ENCODE measurements at regions not wholly inside any gene's neighbourhood (a gene's known extent, or its start where the extent isn't known, plus 50 kb on each side); places are given as distances from the start of the nearest gene placed in this dataset.
"Not testable (repeated sequence)": the region's sequence is repeated elsewhere in the genome, so short reads cannot be mapped to it uniquely, and the experiment has no call there.

DNA sequence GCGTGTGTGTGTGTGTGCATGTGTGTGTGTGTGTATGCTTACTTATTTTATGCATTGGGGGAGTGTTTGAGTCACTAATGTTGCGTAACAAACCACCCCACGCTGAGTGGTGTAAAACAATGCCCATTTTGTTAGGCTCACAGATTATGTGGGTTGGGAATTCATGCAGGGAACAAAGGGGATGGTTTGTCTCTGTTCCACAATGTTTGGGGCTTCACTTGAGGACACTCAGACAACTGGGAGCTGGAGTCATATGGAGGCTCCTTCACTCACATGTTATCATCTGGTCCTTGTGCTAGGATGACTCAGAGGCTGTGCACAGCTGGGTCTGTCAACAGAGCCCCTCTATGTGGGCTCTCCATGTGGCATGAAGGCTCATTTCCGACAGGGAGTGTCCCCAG lies 51.3 kb upstream of the LARGE1 start:
- peak; percentile 76 for DNase-seq (ENCODE audit: low spot score)

DNA sequence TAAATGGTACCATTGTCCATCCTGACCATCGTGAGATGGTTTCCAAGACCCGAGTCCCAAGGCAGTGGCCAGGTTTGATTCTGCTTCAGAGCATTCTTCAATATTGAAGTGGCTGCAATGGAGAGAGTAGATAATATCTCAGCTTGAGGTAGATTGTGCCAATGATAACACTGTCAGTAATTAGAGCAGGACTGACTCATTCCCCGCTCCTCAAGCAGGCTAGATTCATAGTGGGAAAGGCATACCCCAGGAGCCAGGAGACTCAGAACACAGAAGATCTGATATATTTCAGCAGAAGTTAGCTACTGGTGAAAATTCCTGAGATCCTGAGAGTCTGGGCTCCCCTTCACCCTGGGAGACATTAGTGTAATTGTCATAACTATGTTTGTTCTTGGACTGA lies 55.6 kb upstream of the LARGE1 start:
- peak; percentile 29 for DNase-seq (ENCODE audit: low spot score)

DNA sequence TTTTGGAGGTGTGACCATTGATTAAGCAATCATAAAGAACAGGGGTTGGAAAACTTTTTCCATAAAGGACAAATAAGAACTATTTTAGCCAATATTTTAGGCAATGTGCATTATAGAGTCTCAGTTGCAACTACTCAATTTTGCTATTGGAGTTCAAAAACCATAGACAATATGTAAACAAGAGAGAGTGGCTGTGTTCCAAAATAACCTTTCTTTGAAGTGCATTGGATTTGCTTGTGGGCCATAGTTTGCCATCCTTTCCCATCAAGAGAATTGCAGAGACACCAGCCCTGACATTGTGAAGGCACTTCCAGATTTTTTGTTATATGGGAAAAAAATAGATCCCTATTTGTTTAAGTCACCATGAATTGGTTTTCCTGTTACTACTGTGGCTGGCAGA lies 63.3 kb upstream of the LARGE1 start:
- no peak for DNase-seq (ENCODE audit: low spot score)

DNA sequence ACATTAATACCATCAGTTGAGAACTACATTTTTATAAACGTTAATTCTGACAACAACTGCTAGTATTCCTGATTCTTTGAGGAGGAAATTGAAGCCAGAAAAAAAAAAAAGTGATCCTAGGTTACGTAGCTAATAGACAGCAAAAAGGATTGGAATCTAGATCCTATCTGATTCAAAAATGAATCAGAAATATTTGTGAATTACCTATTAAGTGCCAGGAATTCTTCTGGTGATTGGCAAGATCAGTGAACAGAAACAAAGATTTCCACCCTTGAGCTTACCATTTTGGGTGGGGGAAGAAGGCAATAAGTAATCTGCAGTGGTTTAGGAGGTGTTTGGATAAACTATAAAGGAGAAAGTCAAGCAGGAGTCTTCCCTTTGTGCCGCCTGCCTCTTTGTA lies 63.9 kb upstream of the LARGE1 start:
- DNase-seq (ENCODE audit: low spot score), result peak; percentile 68

DNA sequence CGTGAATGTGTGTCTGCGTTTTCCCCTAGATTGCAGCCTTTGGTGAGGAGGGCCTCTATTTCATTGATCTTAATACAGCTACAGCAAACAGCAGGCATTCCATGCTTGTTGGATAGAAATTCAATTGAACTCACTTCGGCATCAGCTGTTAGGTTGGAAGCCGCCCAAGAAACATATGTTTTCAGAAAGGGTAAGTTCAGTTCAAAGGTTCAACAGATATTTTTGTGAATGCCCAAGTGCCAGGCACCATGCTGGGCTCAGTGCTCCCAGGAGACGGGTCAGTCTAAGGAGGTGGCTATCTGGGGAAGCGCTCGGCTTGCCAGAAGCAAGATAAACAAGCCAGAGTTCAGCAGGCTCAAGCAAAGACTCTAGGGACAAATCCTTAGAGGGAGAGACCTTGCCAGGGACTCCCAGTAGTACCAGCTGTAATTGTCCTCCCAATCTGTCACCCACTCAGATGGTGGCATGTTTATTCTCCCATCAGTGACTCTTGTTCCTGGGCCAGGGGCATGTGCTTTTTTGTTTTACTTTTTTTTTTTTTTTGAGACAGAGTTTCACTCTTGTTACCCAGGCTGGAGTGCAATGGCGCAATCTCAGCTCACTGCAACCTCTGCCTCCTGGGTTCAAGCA lies 64.5 kb upstream of the LARGE1 start:
- DNase-seq (ENCODE audit: low spot score), result no peak

DNA sequence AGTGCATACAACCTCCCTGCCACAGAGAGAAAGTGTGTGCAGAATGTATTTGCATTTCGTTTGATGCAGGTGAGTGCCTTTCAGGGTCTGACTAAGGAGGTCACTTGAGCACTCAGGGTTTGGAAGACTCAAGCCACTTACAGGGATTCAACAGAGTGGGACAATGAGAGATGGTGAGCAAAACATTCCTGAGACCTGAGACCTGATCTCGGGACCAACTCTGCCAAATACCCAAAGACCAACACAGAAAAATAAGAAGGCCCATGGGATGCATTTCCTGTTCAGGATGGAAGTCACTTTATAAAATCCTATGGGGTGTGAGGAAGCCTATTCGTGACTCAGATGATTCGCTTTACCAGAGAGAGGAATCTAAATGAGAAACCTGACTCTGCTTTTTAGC lies 65.2 kb upstream of the LARGE1 start:
- peak; percentile 85 for DNase-seq (ENCODE audit: low spot score)

DNA sequence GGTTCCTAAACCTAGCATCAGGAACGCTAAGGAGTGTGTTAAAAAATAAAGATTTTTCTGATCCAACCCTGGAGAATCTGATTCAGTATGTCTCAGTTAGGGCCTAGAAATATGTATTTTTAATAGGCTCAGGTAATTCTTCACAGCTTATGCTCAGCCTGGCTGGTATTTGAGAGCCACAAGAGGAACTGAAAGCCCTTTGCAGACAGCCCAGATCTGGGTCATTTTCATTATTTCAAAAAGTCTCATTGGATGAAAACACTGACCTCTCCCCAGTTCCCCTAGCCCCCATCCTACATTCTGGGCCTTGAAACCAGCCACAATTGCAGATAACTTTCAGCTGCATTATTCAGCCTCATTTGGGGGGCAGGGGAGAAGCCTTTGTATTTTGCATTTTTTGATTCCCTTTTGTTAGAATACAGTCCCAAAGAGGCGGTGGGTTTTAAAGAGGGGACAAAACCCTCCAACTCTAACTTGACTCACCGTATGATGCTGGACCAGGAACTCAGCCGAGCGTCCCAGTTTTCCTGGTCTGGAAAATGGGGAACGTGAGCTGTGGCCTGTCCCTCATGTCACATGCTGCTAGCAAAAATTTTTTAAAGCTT lies 66.0 kb upstream of the LARGE1 start:
- DNase-seq (ENCODE audit: low spot score), result no peak

DNA sequence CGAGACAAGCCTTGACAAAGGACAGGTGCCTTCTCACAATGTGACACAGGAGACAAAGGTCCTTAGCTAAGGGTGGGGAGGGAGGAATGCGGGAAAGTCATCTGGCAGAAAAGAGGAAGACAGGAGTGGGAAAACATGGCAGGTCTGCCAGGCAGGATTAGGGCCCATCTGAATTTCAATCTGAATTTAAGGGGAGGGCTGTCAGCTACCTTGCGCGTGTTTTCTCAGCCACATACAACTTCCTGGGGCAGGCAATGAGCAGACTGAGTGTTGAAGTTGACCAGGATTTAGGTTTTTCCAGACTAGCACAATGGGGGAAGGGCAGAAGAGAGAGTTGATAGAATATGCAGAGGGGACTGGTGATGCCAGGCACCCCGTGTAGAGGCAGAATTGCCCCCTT lies 66.7 kb upstream of the LARGE1 start:
- no peak for DNase-seq (ENCODE audit: low spot score)

DNA sequence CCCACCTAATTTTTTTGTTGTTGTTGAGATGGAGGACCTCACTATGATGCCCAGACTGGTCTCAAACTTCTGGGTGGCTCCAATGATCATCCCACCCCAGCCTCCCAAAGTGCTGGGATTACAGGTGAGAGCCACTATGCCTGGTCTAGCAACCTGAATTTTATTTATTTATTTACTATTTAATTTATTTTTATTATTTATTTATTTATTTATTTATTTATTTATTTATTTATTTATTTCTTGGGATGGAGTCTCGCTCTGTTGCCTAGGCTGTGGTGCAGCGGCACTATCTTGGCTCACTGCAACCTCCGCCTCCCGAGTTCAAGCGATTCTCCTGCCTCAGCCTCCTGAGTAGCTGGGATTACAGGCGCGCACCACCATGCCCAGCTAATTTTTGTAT lies 69.0 kb upstream of the LARGE1 start:
- DNase-seq (ENCODE audit: low spot score), result not testable (repeated sequence)

DNA sequence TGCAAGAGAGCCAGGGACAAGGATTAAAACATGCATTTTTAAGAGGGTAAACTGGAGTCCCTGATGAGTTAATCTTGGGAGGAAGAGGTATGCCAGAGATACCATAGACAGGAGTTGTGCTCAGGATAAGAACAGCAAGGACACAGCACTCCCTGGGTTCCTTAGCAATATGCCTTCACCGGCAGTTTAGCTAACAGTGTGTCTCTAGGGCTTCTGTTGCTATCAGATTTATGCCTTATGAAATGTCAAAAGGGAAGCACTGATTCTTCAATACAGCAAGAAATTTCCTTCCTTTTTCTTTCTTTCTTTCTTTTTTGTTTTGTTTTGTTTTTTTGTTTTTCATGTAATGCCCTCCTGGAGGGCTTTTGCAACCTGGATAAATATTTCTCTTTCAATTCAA lies 71.3 kb upstream of the LARGE1 start:
- no peak for DNase-seq (ENCODE audit: low spot score)

DNA sequence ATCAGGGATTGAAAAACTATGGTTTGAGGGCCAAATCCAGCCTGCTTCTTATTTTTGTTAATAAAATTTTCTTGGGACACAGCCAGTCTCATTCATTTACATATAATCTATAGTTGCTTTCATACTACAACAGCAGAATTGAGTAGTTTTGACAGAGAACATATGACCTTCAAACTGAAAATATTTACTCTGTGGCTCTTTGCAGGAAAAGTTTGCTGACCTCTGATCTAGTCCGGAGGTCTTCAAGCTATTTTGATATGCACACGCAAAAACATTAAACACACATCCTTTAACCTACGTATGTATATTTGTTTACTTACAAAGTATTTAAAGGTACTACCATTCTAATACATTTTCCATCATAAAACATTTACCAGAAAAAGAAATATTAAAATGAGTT lies 76.5 kb upstream of the LARGE1 start:
- DNase-seq (ENCODE audit: low spot score), result no peak

DNA sequence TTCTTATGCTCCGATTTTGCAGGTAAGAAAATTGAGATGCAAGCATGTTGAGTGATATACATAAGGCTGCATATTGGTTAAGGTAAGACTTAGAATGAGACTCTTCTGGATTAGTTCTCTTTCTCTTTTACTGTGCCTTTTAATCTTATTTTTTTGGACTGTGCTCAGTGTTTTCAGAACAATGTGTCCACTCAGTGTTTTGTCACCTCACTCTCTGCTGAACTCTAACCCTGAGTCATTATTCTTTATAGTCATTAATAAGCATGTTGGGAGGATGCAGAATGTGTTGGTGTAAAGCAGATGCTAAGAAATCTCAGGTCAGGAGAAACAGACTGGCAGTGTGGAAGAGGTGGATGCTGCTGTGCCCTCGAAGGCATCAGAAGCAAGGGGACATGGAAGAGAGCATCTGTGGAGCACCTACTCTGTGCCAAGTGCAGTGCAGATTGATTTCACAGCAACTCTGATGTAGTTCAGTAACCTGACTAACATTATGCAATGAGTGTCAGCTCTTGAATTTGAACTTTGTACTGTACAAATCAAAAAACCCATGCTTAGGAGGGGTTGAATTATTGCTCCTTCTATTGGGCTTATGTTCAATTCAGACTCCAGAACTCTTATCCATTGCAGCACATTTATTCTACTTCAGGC lies 80.7 kb upstream of the LARGE1 start:
- DNase-seq (ENCODE audit: low spot score), result no peak

DNA sequence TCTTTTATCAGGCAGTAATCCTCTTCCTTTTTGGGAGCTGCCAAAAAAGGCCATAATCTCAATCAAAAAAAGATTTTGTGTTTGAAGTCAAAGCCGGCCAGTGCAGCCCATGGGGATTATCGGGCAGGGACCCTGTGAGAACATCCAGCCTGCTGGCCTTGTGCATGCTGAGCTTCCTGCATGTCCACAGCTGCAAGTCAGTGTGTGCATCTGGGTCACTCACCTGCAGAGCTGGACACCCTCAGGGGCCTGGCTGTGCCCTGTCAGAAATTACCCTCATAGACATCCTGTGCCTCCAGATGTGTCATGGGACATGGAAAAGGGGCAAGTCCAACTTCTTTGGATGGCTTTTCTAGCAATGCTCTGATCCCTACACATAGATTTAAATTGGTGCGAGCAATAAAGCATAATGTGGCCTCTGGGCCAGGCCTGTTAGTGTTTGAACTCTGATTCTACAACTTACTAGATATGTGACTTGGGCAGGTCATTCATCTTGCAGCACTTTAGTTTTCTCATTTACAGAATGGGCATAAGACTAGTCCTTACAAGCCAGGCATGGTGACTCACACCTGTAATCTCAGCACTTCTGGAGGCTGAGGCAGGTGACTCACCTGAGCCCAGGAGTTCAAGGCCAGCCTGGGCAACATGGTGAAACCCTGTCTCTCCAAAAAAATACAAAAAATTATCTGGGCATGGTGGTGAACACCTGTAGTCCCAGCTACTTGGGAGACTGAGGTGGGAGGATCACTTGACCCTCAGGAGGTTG lies 81.6 kb upstream of the LARGE1 start:
- peak; percentile 13 for DNase-seq (ENCODE audit: low spot score)

DNA sequence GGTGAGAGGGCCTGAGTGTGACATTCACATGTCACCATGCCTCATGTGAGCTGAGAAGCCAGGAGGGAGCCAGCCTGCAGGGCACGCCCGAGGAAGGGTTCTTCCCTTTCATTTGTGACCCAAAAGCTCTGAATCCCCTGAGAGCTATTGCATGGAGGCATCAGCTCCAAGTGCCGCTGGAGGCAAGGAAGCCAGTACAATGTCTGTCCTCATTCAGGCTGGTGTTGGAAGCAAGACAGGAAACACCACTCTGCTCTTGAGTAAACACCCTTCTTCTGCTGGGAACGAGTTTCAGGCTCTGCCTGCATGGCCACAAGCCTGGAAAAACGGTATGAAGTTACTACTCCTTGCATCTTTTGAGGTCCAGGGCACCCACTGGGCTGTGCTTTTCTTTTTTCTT lies 83.8 kb upstream of the LARGE1 start:
- DNase-seq (ENCODE audit: low spot score), result no peak

DNA sequence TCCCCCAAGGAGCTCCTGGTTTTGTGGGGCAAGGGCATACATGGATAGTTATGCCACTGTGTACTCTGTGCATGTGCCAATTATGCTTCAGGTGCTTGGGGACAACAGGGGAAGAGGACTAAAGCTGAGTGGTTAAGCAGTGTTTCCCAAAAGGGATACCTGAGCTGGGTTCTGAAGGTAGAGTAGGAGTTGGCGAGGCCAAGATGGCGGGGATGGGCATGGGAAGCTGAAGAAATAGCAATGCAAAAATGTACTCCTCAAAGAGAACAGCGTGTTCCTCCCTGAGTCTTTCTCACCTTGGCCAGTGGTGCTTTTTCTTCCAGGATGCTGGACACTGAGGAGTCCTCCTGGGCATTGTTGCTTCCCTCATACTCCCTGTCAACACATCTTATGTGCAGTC lies 90.0 kb upstream of the LARGE1 start:
- DNase-seq (ENCODE audit: low spot score), result no peak

DNA sequence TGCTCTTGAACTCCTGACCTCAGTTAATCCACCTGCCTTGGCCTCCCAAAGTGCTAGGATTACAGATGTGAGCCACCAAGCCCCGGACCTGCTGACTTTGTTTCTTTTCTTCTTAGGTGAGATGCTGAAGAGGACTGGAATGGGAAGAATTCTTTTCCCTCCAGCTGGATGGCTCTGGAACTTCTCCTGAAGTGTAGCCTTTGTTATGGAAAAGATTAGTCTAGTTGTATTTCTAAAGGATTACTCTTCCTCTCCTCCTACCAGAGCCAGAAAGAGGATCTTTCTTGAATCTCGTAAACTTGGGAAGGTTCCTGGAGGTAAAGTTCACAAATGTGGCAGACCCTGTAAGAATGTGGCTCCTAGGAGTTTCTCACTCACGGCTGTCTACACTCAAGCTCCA lies 95.4 kb upstream of the LARGE1 start:
- no peak for DNase-seq (ENCODE audit: low spot score)

DNA sequence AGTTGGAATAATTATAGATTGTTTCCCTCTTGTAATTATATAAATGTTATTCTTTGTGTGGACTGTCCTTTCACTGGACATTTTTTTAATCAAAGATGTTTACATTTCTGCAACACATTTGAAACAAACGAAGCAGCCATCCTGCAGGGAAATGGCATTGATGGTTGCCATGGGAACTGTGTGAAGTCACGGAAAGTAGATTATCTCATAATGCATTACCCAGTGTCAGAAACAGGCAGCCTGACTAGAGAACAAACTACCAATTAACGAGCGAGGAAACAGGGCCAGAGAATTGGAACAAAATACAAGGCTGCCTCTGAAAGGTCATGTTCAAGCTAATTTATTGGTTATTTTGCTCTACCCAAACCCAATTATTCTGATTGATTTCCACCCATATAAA lies 96.9 kb upstream of the LARGE1 start:
- no peak for DNase-seq (ENCODE audit: low spot score)

DNA sequence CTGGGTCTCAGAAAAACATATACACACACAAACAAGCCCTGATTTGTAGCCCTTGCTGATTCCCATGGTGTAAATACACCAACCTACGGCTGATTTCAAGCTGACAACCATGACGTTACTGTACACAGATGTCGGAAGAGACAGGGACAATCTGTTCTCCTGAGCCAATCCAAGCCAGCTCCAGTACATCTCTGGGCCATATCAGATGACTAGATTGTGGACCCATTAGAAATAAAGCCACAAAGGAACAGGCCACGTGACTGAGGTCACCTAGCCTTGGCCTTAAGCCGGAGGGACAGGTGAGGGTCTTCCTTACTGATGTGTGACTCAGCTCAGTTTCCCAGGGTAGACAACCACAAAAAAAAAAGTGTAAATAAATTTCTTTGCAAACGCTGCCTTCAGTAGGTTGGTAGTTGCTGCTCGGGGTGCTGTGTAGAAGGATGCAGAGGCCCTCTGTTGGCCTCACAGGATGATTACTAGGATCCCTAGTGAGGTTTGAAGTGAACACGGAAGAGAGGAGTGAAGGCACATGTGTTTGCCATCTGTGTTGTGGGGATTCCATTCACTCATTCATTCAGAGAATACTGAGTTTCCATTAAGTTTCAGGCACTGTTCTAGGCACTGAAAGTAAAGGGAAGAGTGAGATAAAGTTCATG lies 99.0 kb upstream of the LARGE1 start:
- no peak for DNase-seq (ENCODE audit: low spot score)

DNA sequence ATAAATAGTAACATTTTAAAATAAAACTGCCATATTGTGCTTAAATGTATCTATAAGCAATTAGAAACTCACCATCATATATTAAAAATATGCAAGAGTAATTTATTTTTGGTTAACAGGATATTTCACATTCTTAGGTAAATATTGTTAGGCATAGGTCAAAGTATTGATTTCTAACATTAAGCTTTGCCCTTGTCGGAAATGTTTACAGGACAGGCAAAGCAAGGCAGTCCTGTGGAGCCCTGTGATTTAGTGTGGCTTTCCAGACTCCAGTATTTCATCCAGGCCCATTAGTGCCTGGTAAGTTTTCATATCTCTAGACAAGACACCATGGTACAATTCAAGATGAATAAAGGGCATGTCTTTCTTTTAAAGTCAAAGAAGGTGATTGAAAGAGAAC lies 114.9 kb upstream of the LARGE1 start:
- no peak for DNase-seq (ENCODE audit: low spot score)

DNA sequence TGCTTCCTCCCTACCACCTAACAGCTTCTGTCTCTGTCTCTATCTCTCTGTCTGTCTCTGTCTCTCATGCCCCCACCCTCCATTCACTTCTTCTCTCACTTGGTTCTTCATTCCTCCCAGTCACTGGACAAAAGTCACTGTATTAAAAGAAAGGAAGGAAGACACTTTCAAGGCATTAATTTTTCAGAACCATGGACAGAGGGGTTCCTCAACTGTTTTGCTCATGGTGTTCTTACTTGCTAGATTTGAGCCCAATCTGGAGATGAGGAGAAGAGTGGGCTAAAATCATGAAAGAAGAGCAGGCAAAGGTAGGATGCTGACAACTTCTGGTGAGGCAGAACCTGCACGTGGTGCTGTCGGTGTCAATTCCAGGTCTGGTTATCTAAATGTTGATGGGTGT lies 116.7 kb upstream of the LARGE1 start:
- DNase-seq (ENCODE audit: low spot score), result no peak

DNA sequence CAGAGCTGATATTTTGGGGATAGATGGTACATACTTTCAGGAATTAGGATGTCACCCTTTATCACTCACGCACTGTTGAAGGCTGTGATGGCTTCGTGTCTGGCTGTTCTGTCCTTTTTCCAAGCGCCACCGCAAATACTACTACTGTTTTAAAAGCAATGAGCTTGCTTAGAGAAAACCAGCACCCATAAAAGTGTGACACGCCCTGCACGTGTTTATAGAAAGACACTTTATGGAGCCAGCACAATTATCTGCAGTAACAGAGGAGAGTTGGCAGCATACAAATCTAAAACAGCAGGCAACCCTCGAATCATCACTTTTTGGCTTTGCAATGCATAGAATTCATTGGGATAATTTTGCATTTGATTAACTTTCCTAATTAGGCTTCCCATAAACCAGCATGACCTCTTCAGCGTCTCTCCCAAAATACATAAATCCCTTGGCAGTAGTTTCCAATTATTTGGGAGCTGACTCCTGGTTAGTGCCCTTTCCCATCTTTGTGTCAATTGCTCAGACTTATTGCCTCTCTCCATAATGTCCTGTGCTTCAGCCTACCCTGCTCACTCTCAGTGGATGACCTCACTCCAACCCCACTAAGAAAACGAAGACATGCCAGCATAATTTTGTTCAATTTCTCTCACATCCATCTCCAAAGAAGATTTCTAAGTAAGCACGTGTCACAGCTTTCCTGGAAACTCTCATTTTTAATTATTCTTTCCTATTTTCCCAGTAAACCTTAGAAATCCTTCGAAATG lies 118.7 kb upstream of the LARGE1 start:
- DNase-seq (ENCODE audit: low spot score), result no peak

DNA sequence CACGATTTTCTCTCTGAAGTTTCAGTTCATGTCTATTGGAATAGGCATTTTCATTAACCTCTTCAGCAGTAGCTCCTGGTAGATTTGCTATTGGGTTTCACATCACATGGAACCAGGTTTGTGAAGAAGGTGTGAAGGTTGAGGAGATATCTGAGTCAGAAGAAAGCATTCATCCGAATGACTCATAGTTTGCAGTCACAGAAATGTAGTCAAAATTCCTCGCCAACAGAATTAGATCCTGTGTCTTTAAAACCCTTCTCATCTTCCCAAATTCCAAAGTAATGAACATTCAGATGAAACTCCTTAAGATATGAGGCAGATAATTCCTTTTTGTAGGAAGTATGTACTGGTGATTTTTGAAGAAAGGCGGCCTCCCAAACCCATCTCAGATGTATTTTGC lies 125.0 kb upstream of the LARGE1 start:
- peak; percentile 54 for DNase-seq (ENCODE audit: low spot score)
